Progenitor cell of endocrine pancreas (in vitro differentiated cells): ENCODE measurements at regions not wholly inside any gene's neighbourhood (a gene's known extent, or its start where the extent isn't known, plus 50 kb on each side); places are given as distances from the start of the nearest gene placed in this dataset.

ENCODE experiments used
- DNase-seq: peaks from one replicate; pipeline ENCODE4 v3.0.0; 2021; ENCODE audit warnings: low spot score; ENCODE audit not compliant: unreplicated experiment
- H3K27ac Mint-ChIP-seq: 2 replicates; pipeline ENCODE4 v1.8.0; 2021; ENCODE audit warnings: mild to moderate bottlenecking, moderate library complexity, mixed read lengths
- H3K27me3 Mint-ChIP-seq: 2 replicates; pipeline ENCODE4 v1.8.0; 2021; ENCODE audit warnings: mixed read lengths
- H3K36me3 Mint-ChIP-seq: 2 replicates; pipeline ENCODE4 v1.8.0; 2022; ENCODE audit warnings: mixed read lengths; ENCODE audit not compliant: insufficient read depth
- H3K4me1 Mint-ChIP-seq: 2 replicates; pipeline ENCODE4 v1.8.0; 2021; ENCODE audit warnings: low read depth, mixed read lengths
- H3K4me3 Mint-ChIP-seq: 2 replicates; pipeline ENCODE4 v1.8.0; 2021; ENCODE audit warnings: low read depth, mild to moderate bottlenecking, moderate library complexity, mixed read lengths
- H3K9me3 Mint-ChIP-seq: 2 replicates; pipeline ENCODE4 v1.8.0; 2021; ENCODE audit warnings: low read depth, mixed read lengths
- CTCF ChIP-seq: fragments of 200-600 bp; sonication (generic); IDR thresholded peaks from one replicate; pipeline ENCODE4 v1.5.0; 2021; ENCODE audit warnings: antibody characterized with exemption, mild to moderate bottlenecking; ENCODE audit not compliant: unreplicated experiment

- Mint-ChIP-seq H3K27me3 (peaks cover 7% of the 10 kb centered on the region), H3K9me3 (no peaks in the 10 kb centered on the region), H3K27ac (no peak overlapping the region), H3K36me3 (no peaks in the 10 kb centered on the region), H3K4me3 (no peak overlapping the region), H3K4me1 (peaks cover 1% of the 10 kb centered on the region)
- no peak for TF ChIP-seq CTCF
- no peak for DNase-seq
Observed at GRCh38 chr10:130493446-130494145, 357.4 kb downstream of the GLRX3 start.

- Mint-ChIP-seq H3K4me3 (no peak overlapping the region), H3K27ac (no peak overlapping the region), H3K36me3 (no peaks in the 10 kb centered on the region), H3K27me3 (peaks cover 10% of the 10 kb centered on the region), H3K4me1 (peaks cover 1% of the 10 kb centered on the region), H3K9me3 (no peaks in the 10 kb centered on the region)
- no peak for DNase-seq
- TF ChIP-seq CTCF, result no peak
Observed at GRCh38 chr10:130495116-130495862, 359.1 kb downstream of the GLRX3 start.

- no peak for TF ChIP-seq CTCF
- Mint-ChIP-seq H3K4me1 (no peaks in the 10 kb centered on the region), H3K36me3 (no peaks in the 10 kb centered on the region), H3K27ac (no peak overlapping the region), H3K9me3 (no peaks in the 10 kb centered on the region), H3K27me3 (peaks cover 13% of the 10 kb centered on the region), H3K4me3 (no peak overlapping the region)
- DNase-seq, result no peak
Observed at GRCh38 chr10:130495891-130496636, 359.9 kb downstream of the GLRX3 start.

GRCh38 chr10:130497056-130498010 is 361.1 kb downstream of the GLRX3 start:
- no peaks in the 10 kb centered on the region for H3K9me3 Mint-ChIP-seq
- no peaks in the 10 kb centered on the region for H3K4me1 Mint-ChIP-seq
- H3K4me3 Mint-ChIP-seq, result no peak overlapping the region
- TF ChIP-seq CTCF, result no peak
- no peaks in the 10 kb centered on the region for H3K36me3 Mint-ChIP-seq
- peaks cover 19% of the 10 kb centered on the region for H3K27me3 Mint-ChIP-seq
- DNase-seq, result no peak
- no peak overlapping the region for H3K27ac Mint-ChIP-seq
